ENCODE measurements at regions not wholly inside any gene's neighbourhood (a gene's known extent, or its start where the extent isn't known, plus 50 kb on each side); places are given as distances from the start of the nearest gene placed in this dataset.

- no peaks in the 10 kb centered on the region for H3K27me3 ChIP-seq (replicated peaks; ENCODE audit: insufficient read depth)
- DNase-seq (ENCODE audit: low spot score) (no peak), ATAC-seq (ENCODE audit: insufficient number of reproducible peaks, low FRiP score, low read depth) (no peak)
- H3K4me1 ChIP-seq (ENCODE audit: control insufficient read depth in 1 of 2, low read depth in 2 of 2), result peaks cover 15 to 28% of the 10 kb centered on the region in 2 donors
- no peak for TF ChIP-seq CTCF (IDR thresholded peaks at IDR 0.05)
- H3K27ac ChIP-seq, result no peak overlapping the region
- H3K36me3 ChIP-seq, result no peaks in the 10 kb centered on the region
- H3K4me3 ChIP-seq, result no peak overlapping the region
- no peaks in the 10 kb centered on the region for H3K9me3 ChIP-seq
These were observed 387.1 kb upstream of the PAPPA start for GRCh38 chr9:115766370-115766955.

- Histone ChIP-seq H3K9me3 (no peaks in the 10 kb centered on the region), H3K27me3 (replicated peaks; ENCODE audit: insufficient read depth) (no peaks in the 10 kb centered on the region), H3K4me3 (no peak overlapping the region), H3K36me3 (no peaks in the 10 kb centered on the region), H3K27ac (no peak overlapping the region), H3K4me1 (ENCODE audit: control insufficient read depth in 1 of 2, low read depth in 2 of 2) (peaks cover 0 to 9% of the 10 kb centered on the region in 2 donors)
- TF ChIP-seq CTCF (IDR thresholded peaks at IDR 0.05), result no peak
- DNase-seq (ENCODE audit: low spot score), result no peak
- no peak for ATAC-seq (ENCODE audit: insufficient number of reproducible peaks, low FRiP score, low read depth)
These were observed 383.1 kb upstream of the PAPPA start for GRCh38 chr9:115770521-115770920.

GRCh38 chr9:115775659-115776058 is 377.9 kb upstream of the PAPPA start:
- Histone ChIP-seq H3K27me3 (replicated peaks; ENCODE audit: insufficient read depth) (no peaks in the 10 kb centered on the region), H3K27ac (no peak overlapping the region), H3K9me3 (no peaks in the 10 kb centered on the region), H3K4me3 (no peak overlapping the region), H3K36me3 (no peaks in the 10 kb centered on the region), H3K4me1 (ENCODE audit: control insufficient read depth in 1 of 2, low read depth in 2 of 2) (no peaks in the 10 kb centered on the region)
- no peak for ATAC-seq (ENCODE audit: insufficient number of reproducible peaks, low FRiP score, low read depth)
- no peak for TF ChIP-seq CTCF (IDR thresholded peaks at IDR 0.05)
- DNase-seq (ENCODE audit: low spot score), result no peak

- no peak overlapping the region for H3K27ac ChIP-seq
- ATAC-seq (ENCODE audit: insufficient number of reproducible peaks, low FRiP score, low read depth), result no peak
- H3K4me3 ChIP-seq, result no peak overlapping the region
- no peaks in the 10 kb centered on the region for H3K4me1 ChIP-seq (ENCODE audit: control insufficient read depth in 1 of 2, low read depth in 2 of 2)
- H3K9me3 ChIP-seq, result no peaks in the 10 kb centered on the region
- H3K27me3 ChIP-seq (replicated peaks; ENCODE audit: insufficient read depth), result no peaks in the 10 kb centered on the region
- TF ChIP-seq CTCF (IDR thresholded peaks at IDR 0.05), result no peak
- DNase-seq (ENCODE audit: low spot score), result no peak
- no peaks in the 10 kb centered on the region for H3K36me3 ChIP-seq
These were observed 376.0 kb upstream of the PAPPA start for GRCh38 chr9:115777610-115778009.

GRCh38 chr9:115781070-115781736 is 372.4 kb upstream of the PAPPA start:
- Histone ChIP-seq H3K36me3 (no peaks in the 10 kb centered on the region), H3K9me3 (no peaks in the 10 kb centered on the region), H3K27ac (no peak overlapping the region), H3K4me1 (ENCODE audit: control insufficient read depth in 1 of 2, low read depth in 2 of 2) (peaks cover 3 to 13% of the 10 kb centered on the region in 2 donors), H3K4me3 (no peak overlapping the region), H3K27me3 (replicated peaks; ENCODE audit: insufficient read depth) (no peaks in the 10 kb centered on the region)
- TF ChIP-seq CTCF (IDR thresholded peaks at IDR 0.05), result no peak
- DNase-seq (ENCODE audit: low spot score) (no peak), ATAC-seq (ENCODE audit: insufficient number of reproducible peaks, low FRiP score, low read depth) (no peak)

Data from thoracic aorta (tissue), 2 donors.